ENCODE measurements at regions not wholly inside any gene's neighbourhood (a gene's known extent, or its start where the extent isn't known, plus 50 kb on each side); places are given as distances from the start of the nearest gene placed in this dataset.

GRCh38 chr3:99586701-99587100 is 51.7 kb upstream of the COL8A1 start:
- H3K4me1 ChIP-seq (ENCODE audit: control insufficient read depth, insufficient read depth, low read length, unreplicated experiment) = peaks cover 10% of the 10 kb centered on the region
- H3K27ac ChIP-seq (ENCODE audit: low read depth, low read length) = no peak overlapping the region
- H3K4me3 ChIP-seq (ENCODE audit: low read depth, low read length) = no peak overlapping the region
- H3K27me3 ChIP-seq (ENCODE audit: insufficient read depth, low read length) = no peaks in the 10 kb centered on the region
- no peaks in the 10 kb centered on the region for H3K79me2 ChIP-seq (ENCODE audit: control insufficient read depth, insufficient read depth, low read length, unreplicated experiment)
- H2AFZ ChIP-seq (ENCODE audit: low read length, unreplicated experiment) = peak overlapping the region; percentile 39
- no peaks in the 10 kb centered on the region for H3K36me3 ChIP-seq (ENCODE audit: insufficient read depth, low read length)

GRCh38 chr3:99579965-99580364 is 58.4 kb upstream of the COL8A1 start:
- no peaks in the 10 kb centered on the region for H3K79me2 ChIP-seq (ENCODE audit: control insufficient read depth, insufficient read depth, low read length, unreplicated experiment)
- no peak overlapping the region for H3K4me3 ChIP-seq (ENCODE audit: low read depth, low read length)
- H3K36me3 ChIP-seq (ENCODE audit: insufficient read depth, low read length) = no peaks in the 10 kb centered on the region
- peaks cover 37% of the 10 kb centered on the region for H3K4me1 ChIP-seq (ENCODE audit: control insufficient read depth, insufficient read depth, low read length, unreplicated experiment)
- H2AFZ ChIP-seq (ENCODE audit: low read length, unreplicated experiment) = no peak overlapping the region
- peak overlapping the region; percentile 23; the same call in 1 of the 2 replicates for H3K27ac ChIP-seq (ENCODE audit: low read depth, low read length)
- H3K27me3 ChIP-seq (ENCODE audit: insufficient read depth, low read length) = no peaks in the 10 kb centered on the region

DNA sequence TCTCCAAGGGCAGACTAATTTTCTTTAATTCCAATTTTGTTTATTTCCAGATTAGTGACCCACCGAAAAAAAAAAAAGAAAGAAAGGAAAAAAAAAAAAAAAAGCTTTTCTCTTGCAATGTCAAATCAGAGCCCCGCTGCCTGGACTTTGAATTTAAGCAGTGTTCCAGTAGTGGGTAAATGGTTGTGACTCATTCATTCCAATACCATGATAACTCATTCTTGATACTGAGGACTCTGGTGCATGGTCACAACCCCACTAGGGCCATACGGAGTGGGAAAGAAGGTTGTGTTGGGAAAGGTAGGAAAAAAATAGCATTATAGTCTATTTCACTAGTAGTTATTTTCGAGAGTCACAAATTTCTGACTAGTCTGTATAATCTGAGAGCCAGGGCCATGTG is 59.1 kb upstream of the COL8A1 start:
- no peaks in the 10 kb centered on the region for H3K36me3 ChIP-seq (ENCODE audit: insufficient read depth, low read length)
- no peaks in the 10 kb centered on the region for H3K27me3 ChIP-seq (ENCODE audit: insufficient read depth, low read length)
- H3K4me1 ChIP-seq (ENCODE audit: control insufficient read depth, insufficient read depth, low read length, unreplicated experiment) = peaks cover 37% of the 10 kb centered on the region
- H3K79me2 ChIP-seq (ENCODE audit: control insufficient read depth, insufficient read depth, low read length, unreplicated experiment) = no peaks in the 10 kb centered on the region
- H3K4me3 ChIP-seq (ENCODE audit: low read depth, low read length) = peak overlapping the region; percentile 18; the same call in 1 of the 2 replicates
- H2AFZ ChIP-seq (ENCODE audit: low read length, unreplicated experiment) = peak overlapping the region; percentile 10
- peak overlapping the region; percentile 81 for H3K27ac ChIP-seq (ENCODE audit: low read depth, low read length)

DNA sequence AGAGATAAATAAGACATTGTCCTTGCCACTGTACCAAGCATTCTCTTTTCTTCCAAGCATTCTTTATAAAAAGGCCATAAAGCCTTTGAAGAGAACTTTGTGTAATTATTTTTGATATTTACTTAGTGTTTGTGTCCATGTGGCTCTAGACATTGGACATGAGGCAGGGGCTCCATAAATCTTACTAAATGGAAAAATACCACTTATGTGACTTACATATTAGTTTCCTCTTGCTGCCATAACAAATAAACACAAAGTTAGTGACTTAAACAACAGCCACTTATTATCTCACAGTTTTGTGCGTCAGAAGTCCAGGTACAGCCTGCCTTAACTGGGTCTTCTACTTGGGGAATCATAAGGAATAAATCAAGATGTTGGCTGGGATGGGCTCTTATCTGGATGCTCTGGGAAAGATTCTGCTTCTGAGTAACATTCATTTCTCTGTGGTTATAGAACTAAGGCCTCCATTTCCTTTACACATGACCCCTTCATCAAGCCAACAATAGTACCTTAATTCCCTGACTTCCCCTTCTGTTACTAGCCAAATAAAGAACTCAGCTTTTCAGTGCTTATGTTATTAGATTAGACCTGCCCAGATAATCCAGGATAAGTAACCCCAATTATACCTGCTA is 59.9 kb upstream of the COL8A1 start:
- peak overlapping the region; percentile 10 for H2AFZ ChIP-seq (ENCODE audit: low read length, unreplicated experiment)
- H3K27ac ChIP-seq (ENCODE audit: low read depth, low read length) = peak overlapping the region; percentile 81
- no peaks in the 10 kb centered on the region for H3K27me3 ChIP-seq (ENCODE audit: insufficient read depth, low read length)
- H3K79me2 ChIP-seq (ENCODE audit: control insufficient read depth, insufficient read depth, low read length, unreplicated experiment) = no peaks in the 10 kb centered on the region
- peak overlapping the region; percentile 18; the same call in 1 of the 2 replicates for H3K4me3 ChIP-seq (ENCODE audit: low read depth, low read length)
- H3K4me1 ChIP-seq (ENCODE audit: control insufficient read depth, insufficient read depth, low read length, unreplicated experiment) = peaks cover 37% of the 10 kb centered on the region
- H3K36me3 ChIP-seq (ENCODE audit: insufficient read depth, low read length) = 0 out of 2 replicates have a peak, but pooled peaks cover 3% of the 10 kb centered on the region

DNA sequence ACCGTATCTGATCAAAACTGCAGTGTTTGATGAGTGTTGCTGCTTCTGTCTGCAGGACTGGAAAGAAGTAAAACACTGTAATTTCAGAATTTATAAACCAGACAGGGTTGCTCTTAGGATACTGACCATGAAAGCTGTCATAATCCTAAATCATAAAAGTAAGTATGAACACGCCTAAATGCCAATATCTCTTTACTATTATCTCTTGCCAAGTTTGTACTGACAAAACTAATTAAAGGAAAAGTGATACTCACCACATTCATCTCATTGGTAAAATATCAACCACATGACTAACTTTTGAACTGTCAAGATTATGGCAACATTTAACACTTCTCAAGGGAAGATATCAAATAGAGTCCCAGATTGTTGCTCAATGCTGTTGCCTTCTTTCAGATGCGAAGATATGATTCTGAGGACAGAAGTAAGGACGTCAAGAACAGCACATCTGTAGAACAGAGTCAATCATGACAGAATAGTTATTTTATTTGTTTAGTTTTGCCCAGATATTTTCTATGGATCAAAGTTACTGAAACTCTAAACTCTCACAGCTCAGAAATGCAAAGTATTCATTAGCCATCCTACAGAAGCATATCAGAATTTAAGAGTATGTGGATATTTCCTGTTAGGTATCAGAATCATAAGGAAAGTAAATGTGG is 61.4 kb upstream of the COL8A1 start:
- Histone ChIP-seq H3K4me1 (ENCODE audit: control insufficient read depth, insufficient read depth, low read length, unreplicated experiment) (peaks cover 37% of the 10 kb centered on the region), H3K27ac (ENCODE audit: low read depth, low read length) (peak overlapping the region; percentile 81), H3K4me3 (ENCODE audit: low read depth, low read length) (peak overlapping the region; percentile 44; the same call in 1 of the 2 replicates)

GRCh38 chr3:99575683-99576082 is 62.7 kb upstream of the COL8A1 start:
- H3K4me3 ChIP-seq (ENCODE audit: low read depth, low read length) = no peak overlapping the region

More for the DNA sequence above, 61.4 kb upstream of the COL8A1 start:
- no peaks in the 10 kb centered on the region for H3K27me3 ChIP-seq (ENCODE audit: insufficient read depth, low read length)
- 0 out of 2 replicates have a peak, but pooled peaks cover 3% of the 10 kb centered on the region for H3K36me3 ChIP-seq (ENCODE audit: insufficient read depth, low read length)
- H2AFZ ChIP-seq (ENCODE audit: low read length, unreplicated experiment) = peak overlapping the region; percentile 93
- H3K79me2 ChIP-seq (ENCODE audit: control insufficient read depth, insufficient read depth, low read length, unreplicated experiment) = no peaks in the 10 kb centered on the region

DNA sequence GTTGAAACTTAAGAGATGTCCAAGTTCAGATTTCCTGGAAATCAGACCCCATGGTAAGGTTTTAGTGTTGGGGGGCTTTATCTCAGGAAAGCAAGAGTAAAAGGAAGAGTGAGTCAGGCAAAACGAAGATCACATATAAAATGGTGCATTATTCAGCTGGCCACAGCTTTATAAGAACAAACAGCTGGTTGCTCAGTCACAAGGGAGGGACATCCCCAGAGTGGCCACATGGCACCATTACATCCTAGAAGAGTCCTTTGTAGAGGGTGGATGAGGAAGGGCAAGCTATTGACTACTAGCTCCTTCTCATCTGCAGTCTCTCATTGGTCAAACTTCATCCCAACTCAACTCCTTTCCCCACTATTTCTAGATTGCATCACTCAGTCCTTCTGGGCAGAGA is 68.3 kb upstream of the COL8A1 start:
- peak overlapping the region; percentile 23 for H2AFZ ChIP-seq (ENCODE audit: low read length, unreplicated experiment)
- H3K4me3 ChIP-seq (ENCODE audit: low read depth, low read length) = no peak overlapping the region
- peaks cover 22% of the 10 kb centered on the region for H3K4me1 ChIP-seq (ENCODE audit: control insufficient read depth, insufficient read depth, low read length, unreplicated experiment)
- no peaks in the 10 kb centered on the region for H3K79me2 ChIP-seq (ENCODE audit: control insufficient read depth, insufficient read depth, low read length, unreplicated experiment)
- no peak overlapping the region for H3K27ac ChIP-seq (ENCODE audit: low read depth, low read length)
- H3K36me3 ChIP-seq (ENCODE audit: insufficient read depth, low read length) = 0 out of 2 replicates have a peak, but pooled peaks cover 3% of the 10 kb centered on the region
- H3K27me3 ChIP-seq (ENCODE audit: insufficient read depth, low read length) = no peaks in the 10 kb centered on the region

More at GRCh38 chr3:99575683-99576082, 62.7 kb upstream of the COL8A1 start:
- peak overlapping the region; percentile 93 for H2AFZ ChIP-seq (ENCODE audit: low read length, unreplicated experiment)
- no peaks in the 10 kb centered on the region for H3K79me2 ChIP-seq (ENCODE audit: control insufficient read depth, insufficient read depth, low read length, unreplicated experiment)
- H3K36me3 ChIP-seq (ENCODE audit: insufficient read depth, low read length) = 0 out of 2 replicates have a peak, but pooled peaks cover 3% of the 10 kb centered on the region
- peaks cover 37% of the 10 kb centered on the region for H3K4me1 ChIP-seq (ENCODE audit: control insufficient read depth, insufficient read depth, low read length, unreplicated experiment)
- H3K27ac ChIP-seq (ENCODE audit: low read depth, low read length) = no peak overlapping the region
- H3K27me3 ChIP-seq (ENCODE audit: insufficient read depth, low read length) = no peaks in the 10 kb centered on the region

DNA sequence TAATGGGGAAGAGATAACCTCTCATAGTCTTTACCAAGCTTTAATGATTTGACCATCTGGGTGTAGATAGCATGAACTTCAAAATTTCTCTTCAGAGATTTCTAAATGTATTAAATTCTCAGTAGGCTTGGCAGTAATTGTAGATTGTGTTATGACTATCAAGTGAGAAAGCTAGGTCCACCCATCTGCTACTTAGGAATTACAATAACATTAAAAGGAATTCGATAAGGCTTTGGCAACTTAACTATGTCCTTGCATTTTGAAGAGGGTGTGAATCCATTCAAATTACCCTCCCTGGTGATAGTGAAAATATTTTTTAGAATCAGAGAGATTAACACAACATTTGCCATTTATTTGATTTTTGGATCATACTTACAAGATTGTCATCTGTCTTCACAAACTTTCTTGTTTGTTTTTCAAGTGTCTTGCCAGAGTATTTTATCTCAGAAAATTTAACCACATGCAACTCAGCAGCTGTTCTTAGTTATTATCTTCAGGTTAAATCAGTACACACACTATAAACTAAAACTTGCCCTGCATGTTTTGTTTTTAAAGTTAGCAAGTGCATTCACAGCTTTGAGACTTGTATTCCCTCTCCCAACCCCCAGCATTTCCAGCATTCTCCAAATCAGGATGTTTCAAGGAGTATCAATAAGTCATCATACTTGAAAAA is 69.6 kb upstream of the COL8A1 start:
- H3K27ac ChIP-seq (ENCODE audit: low read depth, low read length) = no peak overlapping the region
- no peaks in the 10 kb centered on the region for H3K27me3 ChIP-seq (ENCODE audit: insufficient read depth, low read length)
- no peak overlapping the region for H3K4me3 ChIP-seq (ENCODE audit: low read depth, low read length)
- no peak overlapping the region for H2AFZ ChIP-seq (ENCODE audit: low read length, unreplicated experiment)
- no peaks in the 10 kb centered on the region for H3K79me2 ChIP-seq (ENCODE audit: control insufficient read depth, insufficient read depth, low read length, unreplicated experiment)
- peaks cover 29% of the 10 kb centered on the region for H3K4me1 ChIP-seq (ENCODE audit: control insufficient read depth, insufficient read depth, low read length, unreplicated experiment)
- H3K36me3 ChIP-seq (ENCODE audit: insufficient read depth, low read length) = 0 out of 2 replicates have a peak, but pooled peaks cover under 1% of the 10 kb centered on the region

- no peaks in the 10 kb centered on the region for H3K27me3 ChIP-seq (ENCODE audit: insufficient read depth, low read length)
- no peaks in the 10 kb centered on the region for H3K36me3 ChIP-seq (ENCODE audit: insufficient read depth, low read length)
- no peaks in the 10 kb centered on the region for H3K79me2 ChIP-seq (ENCODE audit: control insufficient read depth, insufficient read depth, low read length, unreplicated experiment)
- H2AFZ ChIP-seq (ENCODE audit: low read length, unreplicated experiment) = no peak overlapping the region
- no peak overlapping the region for H3K4me3 ChIP-seq (ENCODE audit: low read depth, low read length)
- peaks cover 40% of the 10 kb centered on the region for H3K4me1 ChIP-seq (ENCODE audit: control insufficient read depth, insufficient read depth, low read length, unreplicated experiment)
- no peak overlapping the region for H3K27ac ChIP-seq (ENCODE audit: low read depth, low read length)
Observed at GRCh38 chr3:99565331-99565730, 73.1 kb upstream of the COL8A1 start.

GRCh38 chr3:99562990-99563607 is 75.3 kb upstream of the COL8A1 start:
- Histone ChIP-seq H2AFZ (ENCODE audit: low read length, unreplicated experiment) (no peak overlapping the region), H3K27me3 (ENCODE audit: insufficient read depth, low read length) (no peaks in the 10 kb centered on the region), H3K36me3 (ENCODE audit: insufficient read depth, low read length) (no peaks in the 10 kb centered on the region), H3K4me3 (ENCODE audit: low read depth, low read length) (no peak overlapping the region), H3K4me1 (ENCODE audit: control insufficient read depth, insufficient read depth, low read length, unreplicated experiment) (peaks cover 21% of the 10 kb centered on the region), H3K79me2 (ENCODE audit: control insufficient read depth, insufficient read depth, low read length, unreplicated experiment) (no peaks in the 10 kb centered on the region), H3K27ac (ENCODE audit: low read depth, low read length) (peak overlapping the region; percentile 67)
